ENCODE measurements at regions not wholly inside any gene's neighbourhood (a gene's known extent, or its start where the extent isn't known, plus 50 kb on each side); places are given as distances from the start of the nearest gene placed in this dataset.

- no peak for DNase-seq
Observed at GRCh38 chr9:107119735-107120134, 163.3 kb upstream of the RAD23B start.

- no peak for DNase-seq
Observed at GRCh38 chr9:107123389-107123788, 159.7 kb upstream of the RAD23B start.

- no peak for DNase-seq
Observed at GRCh38 chr9:107127608-107128007, 155.5 kb upstream of the RAD23B start.

- DNase-seq: no peak
Observed at GRCh38 chr9:107131108-107131799, 151.8 kb upstream of the RAD23B start.

- no peak for DNase-seq
Observed at GRCh38 chr9:107136296-107136695, 146.8 kb upstream of the RAD23B start.

GRCh38 chr9:107137495-107138202 is 145.4 kb upstream of the RAD23B start:
- no peak for DNase-seq

GRCh38 chr9:107138261-107138992 is 144.7 kb upstream of the RAD23B start:
- no peak for DNase-seq

GRCh38 chr9:107141967-107142366 is 141.1 kb upstream of the RAD23B start:
- no peak for DNase-seq

GRCh38 chr9:107142430-107142829 is 140.6 kb upstream of the RAD23B start:
- DNase-seq: no peak

- DNase-seq: no peak
Observed at GRCh38 chr9:107142896-107143603, 140.0 kb upstream of the RAD23B start.

- DNase-seq: no peak
Observed at GRCh38 chr9:107144475-107144874, 138.6 kb upstream of the RAD23B start.

GRCh38 chr9:107147134-107147533 is 135.9 kb upstream of the RAD23B start:
- no peak for DNase-seq

- no peak for DNase-seq
Observed at GRCh38 chr9:107148216-107148615, 134.9 kb upstream of the RAD23B start.

- no peak for DNase-seq
Observed at GRCh38 chr9:107149756-107150155, 133.3 kb upstream of the RAD23B start.

- peak; percentile 9 for DNase-seq
Observed at GRCh38 chr9:107153336-107153735, 129.7 kb upstream of the RAD23B start.

GRCh38 chr9:107154291-107154690 is 128.8 kb upstream of the RAD23B start:
- no peak for DNase-seq

- DNase-seq: no peak
Observed at GRCh38 chr9:107154766-107155165, 128.3 kb upstream of the RAD23B start.

GRCh38 chr9:107155244-107155817 is 127.7 kb upstream of the RAD23B start:
- no peak for DNase-seq

- DNase-seq: no peak
Observed at GRCh38 chr9:107158321-107158720, 124.8 kb upstream of the RAD23B start.

- no peak for DNase-seq
Observed at GRCh38 chr9:107161338-107161737, 121.7 kb upstream of the RAD23B start.

- DNase-seq: no peak
Observed at GRCh38 chr9:107163370-107163769, 119.7 kb upstream of the RAD23B start.

- no peak for DNase-seq
Observed at GRCh38 chr9:107169796-107170195, 113.3 kb upstream of the RAD23B start.

GRCh38 chr9:107170801-107171200 is 112.3 kb upstream of the RAD23B start:
- DNase-seq: no peak

Data from T1000 (cell line).